ENCODE measurements at regions not wholly inside any gene's neighbourhood (a gene's known extent, or its start where the extent isn't known, plus 50 kb on each side); places are given as distances from the start of the nearest gene placed in this dataset.

DNA sequence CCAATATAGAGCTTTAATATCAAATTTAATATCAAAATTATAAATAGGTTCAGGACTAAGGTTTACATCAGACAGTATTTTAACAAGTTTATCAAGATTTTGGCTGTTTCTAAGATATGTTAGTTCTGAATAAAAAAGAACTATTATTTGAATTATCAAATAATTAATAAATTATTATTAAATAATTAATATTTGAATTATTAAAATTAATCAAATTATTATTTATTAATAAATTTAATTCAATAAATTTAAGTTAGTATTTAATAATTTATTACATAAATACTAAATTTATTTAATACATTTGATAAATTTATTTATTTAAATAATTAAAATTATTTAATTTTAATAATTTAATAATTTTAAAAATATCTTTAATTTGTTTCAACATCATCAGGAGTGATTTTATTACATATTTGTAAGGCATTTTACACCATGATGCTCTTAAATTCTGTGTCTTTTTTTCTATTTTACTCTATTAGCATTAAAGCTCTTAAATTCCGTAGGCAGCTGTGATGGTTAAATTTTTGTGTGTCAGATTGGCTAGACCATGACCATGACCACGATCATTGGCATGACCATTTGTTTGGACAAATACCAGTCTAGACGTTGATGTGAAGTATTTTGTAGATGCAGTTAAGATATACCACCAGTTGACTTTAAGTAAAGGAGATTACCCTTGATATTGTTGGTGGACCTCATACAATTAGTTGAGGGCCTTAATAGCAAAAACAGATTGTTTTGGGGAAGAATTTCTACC, 82.6 kb downstream of the BBS10 start:
- dilution Hi-C loops (cut with HindIII; ENCODE audit: low sequenced_read_pairs, unreplicated experiment): no loop called here
- H4K8ac ChIP-seq (ENCODE audit: low read depth in 2 of 2, low read length in 2 of 2): peak overlapping the region in 1 of 2 experiments; percentile 85; a peak in 2 of 4 replicates
- DNase-seq: no peak
- H2AK9ac ChIP-seq (replicated peaks; ENCODE audit: low read depth, low read length, poor library complexity): no peak overlapping the region
- peak overlapping the region; percentile 57; the same call in 1 of the 2 replicates for H3K4ac ChIP-seq (ENCODE audit: low read depth, low read length)
- H3K4me2 ChIP-seq (ENCODE audit: low read depth, low read length): 0 out of 2 replicates have a peak overlapping the region, but pooled peaks have one; percentile 49
- BruUV-seq (replicated peaks): no TSS peak
- TF ChIP-seq, protein P1, sequence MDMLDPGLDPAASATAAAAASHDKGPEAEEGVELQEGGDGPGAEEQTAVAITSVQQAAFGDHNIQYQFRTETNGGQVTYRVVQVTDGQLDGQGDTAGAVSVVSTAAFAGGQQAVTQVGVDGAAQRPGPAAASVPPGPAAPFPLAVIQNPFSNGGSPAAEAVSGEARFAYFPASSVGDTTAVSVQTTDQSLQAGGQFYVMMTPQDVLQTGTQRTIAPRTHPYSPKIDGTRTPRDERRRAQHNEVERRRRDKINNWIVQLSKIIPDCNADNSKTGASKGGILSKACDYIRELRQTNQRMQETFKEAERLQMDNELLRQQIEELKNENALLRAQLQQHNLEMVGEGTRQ (IDR thresholded peaks at IDR 0.05; ENCODE audit: low read depth, low read length): no peak
- TF ChIP-seq RCOR1 (IDR thresholded peaks at IDR 0.05; ENCODE audit: insufficient replicate concordance, low read length): no peak
- no peak for TF ChIP-seq POLR2A (IDR thresholded peaks at IDR 0.05; ENCODE audit: low read depth, low read length)
- TF ChIP-seq SMC3 (IDR thresholded peaks at IDR 0.05; ENCODE audit: low read depth, low read length): no peak
- no peak for TF ChIP-seq NFE2L2 (IDR thresholded peaks at IDR 0.05; ENCODE audit: low read depth, low read length)
- TF ChIP-seq FOS (IDR thresholded peaks at IDR 0.05; ENCODE audit: low read depth, low read length): no peak
- no peaks in the 10 kb centered on the region for H3K36me3 ChIP-seq (ENCODE audit: control insufficient read depth, insufficient read depth, low read length)
- no peaks in the 10 kb centered on the region for H3K27me3 ChIP-seq (ENCODE audit: control insufficient read depth, insufficient read depth, low read length)
- peak overlapping the region; percentile 19; the same call in 1 of the 2 replicates for H4K5ac ChIP-seq (ENCODE audit: low read depth, low read length)
- H2BK15ac ChIP-seq (ENCODE audit: low read depth, low read length): peak overlapping the region; percentile 90; the same call in 2 of the 3 replicates
- ChIA-PET POLR2A (ENCODE audit: unreplicated experiment) (no interaction called here), CTCF (no interaction called here)
- H3K56ac ChIP-seq (ENCODE audit: extremely low read depth, insufficient read depth, low read length): no peak overlapping the region
- H3K9me3 ChIP-seq (ENCODE audit: control insufficient read depth, insufficient read depth, low read length): 0 out of 2 replicates have a peak, but pooled peaks cover 1% of the 10 kb centered on the region
- H3K4me3 ChIP-seq (ENCODE audit: insufficient read depth, low read depth, low read length): no peak overlapping the region
- peaks cover 15 to 40% of the 10 kb centered on the region in 2 experiments; a peak in 2 of 4 replicates for H3K79me1 ChIP-seq (ENCODE audit: low read depth in 1 of 2, low read length in 2 of 2)
- H3K27ac ChIP-seq (ENCODE audit: insufficient read depth, low read length): no peak overlapping the region
- in situ Hi-C loops (cut with MboI; ENCODE audit: low sequenced_read_pairs): no loop called here
- H4K20me1 ChIP-seq (ENCODE audit: insufficient read depth, low read length): no peaks in the 10 kb centered on the region
- ATAC-seq (ENCODE audit: low read depth): no peak
- 0 out of 2 replicates have a peak overlapping the region, but pooled peaks have one; percentile 44 for H4K91ac ChIP-seq (ENCODE audit: insufficient read depth, low read depth, low read length)
- peak overlapping the region; percentile 62 for H2BK20ac ChIP-seq (ENCODE audit: low read depth, low read length)
- H3K14ac ChIP-seq (replicated peaks; ENCODE audit: low read depth, low read length): peak overlapping the region; percentile 95
- peaks cover 19% of the 10 kb centered on the region for H3K9me1 ChIP-seq (ENCODE audit: insufficient read depth, low read length)
- intact Hi-C loops (cut with micrococcal nuclease): no loop called here
- WGBS, 2 experiments (ENCODE audit: extremely low coverage in 2 of 2, insufficient read length in 1 of 2): no CpG with 5 or more reads among the region's 3 CpGs
- H3K4me1 ChIP-seq (ENCODE audit: control insufficient read depth, insufficient read depth, low read length): peaks cover 11% of the 10 kb centered on the region
- H2AK5ac ChIP-seq (ENCODE audit: low read depth, low read length): peak overlapping the region; percentile 91; the same call in 1 of the 2 replicates
- H3K23ac ChIP-seq (ENCODE audit: low read depth, low read length): peak overlapping the region; percentile 89; the same call in 1 of the 2 replicates
- peak overlapping the region; percentile 87 for H2BK120ac ChIP-seq (ENCODE audit: low read depth, low read length)
- H3K18ac ChIP-seq (ENCODE audit: low read depth, low read length): peak overlapping the region; percentile 85; the same call in 1 of the 2 replicates
- no peak overlapping the region for H3K9ac ChIP-seq (ENCODE audit: low read depth, low read length)
- no peak overlapping the region for H2AFZ ChIP-seq (replicated peaks; ENCODE audit: low read length, poor library complexity)
- H2BK5ac ChIP-seq (ENCODE audit: low read depth, low read length, poor library complexity, severe bottlenecking): peak overlapping the region; percentile 65
